ENCODE measurements at regions not wholly inside any gene's neighbourhood (a gene's known extent, or its start where the extent isn't known, plus 50 kb on each side); places are given as distances from the start of the nearest gene placed in this dataset.

- TF ChIP-seq PKNOX1 (IDR thresholded peaks at IDR 0.05), result no peak
- no peak for TF ChIP-seq NRF1 (conservative IDR thresholded peaks at IDR 0.05; ENCODE audit: low read depth, low read length)
- no peak for TF ChIP-seq BCL11A (IDR thresholded peaks at IDR 0.05; ENCODE audit: low read depth, low read length)
- TF ChIP-seq NR2F1 (conservative IDR thresholded peaks at IDR 0.05), result no peak
- TF ChIP-seq YY1 (IDR thresholded peaks at IDR 0.05; ENCODE audit: low read depth, low read length), result no peak
- TF ChIP-seq PAX8 (IDR thresholded peaks at IDR 0.05), result no peak
Observed at GRCh38 chr5:110056580-110057114, 366.9 kb downstream of the MAN2A1 start (continued).

- FAIRE-seq, result no peak
- Histone ChIP-seq H2AFZ (ENCODE audit: control insufficient read depth, low read depth, low read length) (no peak overlapping the region), H3K4me1 (ENCODE audit: control insufficient read depth, insufficient read depth, low read length) (no peaks in the 10 kb centered on the region), H3K9ac (ENCODE audit: control insufficient read depth, insufficient read depth, low read length) (no peak overlapping the region), H3K9me3 (replicated peaks; ENCODE audit: control insufficient read depth, insufficient read depth, low read length) (no peaks in the 10 kb centered on the region), H4K20me1 (ENCODE audit: control insufficient read depth, insufficient read depth) (no peaks in the 10 kb centered on the region), H3K27ac (ENCODE audit: control insufficient read depth, insufficient read depth) (no peak overlapping the region), H3K79me2 (ENCODE audit: control insufficient read depth, insufficient read depth, low read length) (no peaks in the 10 kb centered on the region), H3K27me3 (replicated peaks in 1 of 2; ENCODE audit: control insufficient read depth in 2 of 2, insufficient read depth in 2 of 2, low read length in 1 of 2) (no peaks in the 10 kb centered on the region; a peak in 1 of 4 replicates), H3K4me2 (ENCODE audit: control insufficient read depth, insufficient read depth) (no peak overlapping the region), H3K36me3 (ENCODE audit: control insufficient read depth in 2 of 2, insufficient read depth in 2 of 2, low read length in 1 of 2) (no peaks in the 10 kb centered on the region), H3K4me3 (no peak overlapping the region)
- ChIA-PET SMC1A (ENCODE audit: uncharacterized antibody, unreplicated experiment) (no interaction called here), POLR2A (no interaction called here), RAD21 (ENCODE audit: unreplicated experiment) (no interaction called here), CTCF (no interaction called here)
- ATAC-seq, result no peak
- in situ Hi-C loops (cut with MboI), result no loop called here
- DNase-seq (ENCODE audit: low read depth, low spot score), result no peak
- BruUV-seq (replicated peaks), result no TSS peak
- WGBS (ENCODE audit: insufficient coverage, insufficient replicate concordance, low lambda C conversion rate, missing lambda C conversion rate), result 44% methylated on average over 4 of the region's 4 CpGs
- TF ChIP-seq CEBPB (IDR thresholded peaks at IDR 0.05; ENCODE audit: borderline replicate concordance in 1 of 2, low read depth in 2 of 2, low read length in 2 of 2), result no peak
- no peak for TF ChIP-seq TBL1XR1 (IDR thresholded peaks at IDR 0.05; ENCODE audit: low read depth, low read length)
- intact Hi-C loops (cut with micrococcal nuclease; ENCODE audit: unreplicated experiment), result no loop called here
Observed at GRCh38 chr5:110058175-110058574, 368.4 kb downstream of the MAN2A1 start.

All from GM12878 (cell line).